Lung (tissue), 11 donors: ENCODE measurements at regions not wholly inside any gene's neighbourhood (a gene's known extent, or its start where the extent isn't known, plus 50 kb on each side); places are given as distances from the start of the nearest gene placed in this dataset.

Source experiments
- ATAC-seq: fragments of 200-7000 bp; cut with Tn5 transposase; one replicate; pipeline ENCODE4 v1.9.1; 2020; ENCODE audit warnings: moderate number of reproducible peaks; ENCODE audit not compliant: insufficient read depth, low FRiP score
- DNase-seq, 3 donors: peaks; one replicate each; pipeline ENCODE4 v3.0.0-alpha.2; 2013 to 2017
- H3K27ac ChIP-seq, 2 donors: one replicate each; pipeline ENCODE4 v1.5.1; 2013; ENCODE audit warnings: mild to moderate bottlenecking in 2 of 2, moderate library complexity in 2 of 2, control low read depth in 1 of 2, inconsistent platforms in 1 of 2, low read depth in 1 of 2, low read length in 1 of 2
- H3K27me3 ChIP-seq, 3 donors: one replicate each; pipeline ENCODE4 v1.5.1; 2013; ENCODE audit warnings: low read length in 2 of 3; ENCODE audit not compliant: control insufficient read depth in 3 of 3, insufficient read depth in 3 of 3
- H3K36me3 ChIP-seq, 4 donors: one replicate each; pipeline ENCODE4 v1.5.1; 2013; ENCODE audit warnings: low read length in 4 of 4, mild to moderate bottlenecking in 1 of 4, moderate library complexity in 1 of 4; ENCODE audit not compliant: control insufficient read depth in 4 of 4, insufficient read depth in 4 of 4
- H3K4me1 ChIP-seq, 5 donors: one replicate each; pipeline ENCODE4 v1.5.1; 2013; ENCODE audit warnings: low read length in 5 of 5, mild to moderate bottlenecking in 2 of 5, moderate library complexity in 1 of 5; ENCODE audit not compliant: control insufficient read depth in 5 of 5, insufficient read depth in 5 of 5
- H3K4me3 ChIP-seq: one replicate; pipeline ENCODE4 v1.5.1; 2013; ENCODE audit warnings: mild to moderate bottlenecking, control low read depth, moderate library complexity
- H3K9ac ChIP-seq, 2 donors: one replicate each; pipeline ENCODE4 v1.5.1; 2013; ENCODE audit warnings: low read length in 2 of 2, control low read depth in 1 of 2; ENCODE audit not compliant: insufficient read depth in 1 of 2
- H3K9me3 ChIP-seq, 4 donors: one replicate each; pipeline ENCODE4 v1.5.1; 2013; ENCODE audit warnings: low read length in 3 of 4, mild to moderate bottlenecking in 1 of 4, moderate library complexity in 1 of 4; ENCODE audit not compliant: control insufficient read depth in 4 of 4, insufficient read depth in 3 of 4
- WGBS, 2 donors: extraction: QIAGEN DNeasy Blood & Tissue Kit; methylation state at CpG; one replicate each; pipeline ENCODE4 v1.1.7; 2013; 5-methylcytosine and 5-hydroxymethylcytosine counted together
- TF ChIP-seq, protein P1 (sequence below): IDR thresholded peaks from 2 replicates; pipeline ENCODE4 v1.5.1; 2012; ENCODE audit warnings: mild to moderate bottlenecking; ENCODE audit errors: control extremely low read depth, extremely low read depth
- donor health status: control.
- donor health status: control.
- donor health status: Bipolar disorder and iron deficiency.
- donor health status: healthy.
- donor health status: DM: yes; HTN: yes; CAD: no.

DNA sequence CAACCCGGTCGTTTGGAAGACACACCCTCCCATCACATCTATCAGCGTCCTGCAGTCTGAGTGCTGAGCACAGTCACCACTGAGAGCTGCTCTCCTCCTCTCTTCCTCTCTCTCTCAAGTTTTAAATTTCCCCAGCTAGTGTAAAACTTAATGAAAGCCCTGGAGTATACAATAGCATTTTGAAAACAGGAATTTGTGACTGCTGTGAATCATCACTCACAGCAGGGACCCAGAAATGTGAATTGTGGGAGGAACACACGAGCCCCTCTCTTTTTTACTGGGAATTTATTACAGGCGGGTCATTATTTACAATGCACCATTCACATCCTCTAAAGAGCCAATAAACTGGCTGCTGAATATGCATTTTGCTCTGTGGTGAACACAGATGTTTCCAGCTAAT lies 185.0 kb upstream of the SMIM21 start:
- ATAC-seq (no peak), DNase-seq (peak in 2 of 3 donors; percentile 59 to 73)
- Histone ChIP-seq H3K9me3 (no peaks in the 10 kb centered on the region), H3K36me3 (no peaks in the 10 kb centered on the region), H3K4me3 (no peak overlapping the region), H3K9ac (no peak overlapping the region), H3K4me1 (peaks cover 0 to 19% (median 0%) of the 10 kb centered on the region in 5 donors), H3K27me3 (no peaks in the 10 kb centered on the region), H3K27ac (no peak overlapping the region)
- 23 to 29% methylated on average over 5 of the region's 5 CpGs for WGBS, 2 donors
- TF ChIP-seq, protein P1, sequence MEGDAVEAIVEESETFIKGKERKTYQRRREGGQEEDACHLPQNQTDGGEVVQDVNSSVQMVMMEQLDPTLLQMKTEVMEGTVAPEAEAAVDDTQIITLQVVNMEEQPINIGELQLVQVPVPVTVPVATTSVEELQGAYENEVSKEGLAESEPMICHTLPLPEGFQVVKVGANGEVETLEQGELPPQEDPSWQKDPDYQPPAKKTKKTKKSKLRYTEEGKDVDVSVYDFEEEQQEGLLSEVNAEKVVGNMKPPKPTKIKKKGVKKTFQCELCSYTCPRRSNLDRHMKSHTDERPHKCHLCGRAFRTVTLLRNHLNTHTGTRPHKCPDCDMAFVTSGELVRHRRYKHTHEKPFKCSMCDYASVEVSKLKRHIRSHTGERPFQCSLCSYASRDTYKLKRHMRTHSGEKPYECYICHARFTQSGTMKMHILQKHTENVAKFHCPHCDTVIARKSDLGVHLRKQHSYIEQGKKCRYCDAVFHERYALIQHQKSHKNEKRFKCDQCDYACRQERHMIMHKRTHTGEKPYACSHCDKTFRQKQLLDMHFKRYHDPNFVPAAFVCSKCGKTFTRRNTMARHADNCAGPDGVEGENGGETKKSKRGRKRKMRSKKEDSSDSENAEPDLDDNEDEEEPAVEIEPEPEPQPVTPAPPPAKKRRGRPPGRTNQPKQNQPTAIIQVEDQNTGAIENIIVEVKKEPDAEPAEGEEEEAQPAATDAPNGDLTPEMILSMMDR = no peak

DNA sequence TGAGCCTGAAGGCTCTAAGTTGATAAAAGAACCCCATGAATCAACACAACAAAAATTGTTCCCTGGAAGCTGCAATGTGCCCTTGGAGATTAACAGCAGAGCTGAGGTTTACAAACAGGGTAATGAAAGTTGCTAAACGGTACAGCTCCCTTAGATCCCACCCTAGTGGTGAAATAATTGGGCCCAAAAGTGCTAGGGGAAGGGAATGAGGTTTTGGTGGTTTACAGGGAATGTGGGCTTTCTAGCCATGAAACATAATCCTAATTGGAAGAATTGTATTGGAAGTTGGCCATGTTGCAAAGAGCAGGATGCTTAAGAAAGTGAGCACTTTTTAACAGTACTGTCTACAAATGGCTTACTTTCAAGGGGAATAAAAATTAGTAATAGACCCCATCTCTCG lies 180.2 kb upstream of the SMIM21 start:
- peaks cover 0 to 2% (median 0%) of the 10 kb centered on the region in 4 donors for H3K9me3 ChIP-seq
- DNase-seq (no peak), ATAC-seq (no peak)
- no peak overlapping the region for H3K27ac ChIP-seq
- no peaks in the 10 kb centered on the region for H3K27me3 ChIP-seq
- 59 to 62% methylated on average over 2 of the region's 2 CpGs for WGBS, 2 donors
- H3K4me1 ChIP-seq = peaks cover 0 to 5% (median 0%) of the 10 kb centered on the region in 5 donors
- TF ChIP-seq, protein P1 = no peak
- no peak overlapping the region for H3K9ac ChIP-seq
- H3K4me3 ChIP-seq = no peak overlapping the region
- H3K36me3 ChIP-seq = no peaks in the 10 kb centered on the region

DNA sequence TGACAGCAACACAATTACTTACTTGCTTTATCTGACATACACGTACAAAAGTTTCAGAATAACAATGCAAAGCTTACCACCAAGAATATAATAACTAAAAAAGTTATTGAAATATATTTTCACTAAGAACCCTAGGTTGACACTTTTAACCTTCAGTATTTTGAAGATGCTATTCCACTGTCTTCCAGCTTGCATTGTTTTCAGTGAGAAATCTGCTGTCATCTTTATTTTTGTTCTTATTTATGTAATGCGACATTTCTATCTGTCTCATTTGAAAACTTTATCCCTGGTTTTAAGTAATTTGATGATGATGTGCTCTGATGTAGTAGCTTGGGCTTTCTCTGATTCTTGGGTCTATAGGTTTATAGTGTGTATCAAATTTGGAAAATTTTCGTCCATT lies 165.0 kb upstream of the SMIM21 start:
- Histone ChIP-seq H3K27me3 (no peaks in the 10 kb centered on the region), H3K36me3 (no peaks in the 10 kb centered on the region), H3K27ac (no peak overlapping the region), H3K4me1 (peaks cover 0 to 4% (median 0%) of the 10 kb centered on the region in 5 donors), H3K9ac (no peak overlapping the region), H3K9me3 (peaks cover 0 to 18% (median 3%) of the 10 kb centered on the region in 4 donors), H3K4me3 (no peak overlapping the region)
- DNase-seq (no peak), ATAC-seq (no peak)
- TF ChIP-seq, protein P1 = no peak
- WGBS, 2 donors = 90 to 93% methylated on average over 3 of the region's 3 CpGs

GRCh38 chr18:75588412-75588811 lies 160.9 kb upstream of the SMIM21 start:
- no peak overlapping the region for H3K4me3 ChIP-seq
- H3K36me3 ChIP-seq = no peaks in the 10 kb centered on the region
- no peak overlapping the region for H3K27ac ChIP-seq
- peaks cover 0 to 23% (median 5%) of the 10 kb centered on the region in 5 donors for H3K4me1 ChIP-seq
- DNase-seq (no peak), ATAC-seq (no peak)
- WGBS, 2 donors = 89 to 93% methylated on average over 16 of the region's 16 CpGs
- peaks cover 0 to 9% (median 2%) of the 10 kb centered on the region in 4 donors for H3K9me3 ChIP-seq
- TF ChIP-seq, protein P1 = no peak
- H3K9ac ChIP-seq = no peak overlapping the region
- no peaks in the 10 kb centered on the region for H3K27me3 ChIP-seq
